ENCODE measurements at regions not wholly inside any gene's neighbourhood (a gene's known extent, or its start where the extent isn't known, plus 50 kb on each side); places are given as distances from the start of the nearest gene placed in this dataset.

DNA sequence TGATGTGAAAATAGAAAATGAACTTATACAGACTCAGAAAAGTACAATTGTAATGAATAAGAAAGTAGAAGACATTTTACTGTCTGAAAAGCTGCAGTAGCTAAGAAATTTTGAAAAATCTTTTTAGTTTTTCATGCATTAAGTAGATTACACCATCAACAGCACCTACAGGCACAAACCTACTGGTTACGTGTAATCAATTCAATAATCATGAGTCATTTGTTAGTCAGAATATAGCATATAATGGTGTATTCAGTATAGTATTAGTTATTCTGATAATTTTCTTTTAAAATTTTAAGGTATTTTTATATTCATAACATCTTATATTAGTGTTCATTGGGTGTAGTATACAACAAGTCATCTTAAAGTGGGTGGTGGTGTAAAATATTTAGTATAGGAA, 550.5 kb upstream of the GBE1 start:
- no peak for DNase-seq (ENCODE audit: low read depth in 2 of 3, low spot score in 2 of 3)

DNA sequence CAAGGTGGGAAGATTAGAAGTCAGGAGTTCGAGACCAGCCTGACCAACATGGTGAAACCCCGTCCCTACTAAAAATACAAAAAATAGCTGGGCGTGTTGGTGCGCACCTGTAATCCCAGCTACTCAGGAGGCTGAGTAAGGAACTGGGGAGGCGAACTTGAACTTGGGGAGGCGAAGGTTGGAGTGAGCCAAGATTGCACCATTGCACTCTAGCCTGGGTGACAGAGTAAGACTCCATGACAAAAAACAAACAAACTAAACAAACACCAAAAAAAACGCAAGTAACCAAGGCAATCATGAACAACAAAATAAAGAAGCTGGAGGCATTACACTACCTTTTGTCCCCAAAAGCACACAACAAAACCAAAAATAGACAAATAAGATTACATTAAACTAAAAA, 547.3 kb upstream of the GBE1 start:
- no peak for DNase-seq (ENCODE audit: low read depth in 2 of 3, low spot score in 2 of 3)

DNA sequence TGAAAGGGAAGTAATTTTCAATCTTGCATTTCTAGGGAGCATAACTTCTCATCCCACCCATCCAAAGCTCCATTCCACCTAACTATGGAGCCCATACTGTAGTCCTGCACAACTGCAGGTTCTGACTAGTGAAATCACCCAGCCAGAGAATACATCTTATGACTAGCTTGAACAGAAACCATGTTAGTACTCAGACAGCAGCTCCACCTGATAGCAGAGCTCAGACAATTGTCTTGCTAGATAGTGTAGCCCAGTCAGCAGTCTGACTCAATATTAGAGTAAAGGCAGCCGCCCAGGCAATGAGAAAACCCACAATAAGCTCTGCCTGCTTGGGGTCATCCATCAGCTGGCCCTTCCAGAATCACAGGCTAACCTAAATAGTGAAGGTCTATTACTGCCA, 544.7 kb upstream of the GBE1 start:
- DNase-seq (ENCODE audit: low read depth in 2 of 3, low spot score in 2 of 3): no peak

DNA sequence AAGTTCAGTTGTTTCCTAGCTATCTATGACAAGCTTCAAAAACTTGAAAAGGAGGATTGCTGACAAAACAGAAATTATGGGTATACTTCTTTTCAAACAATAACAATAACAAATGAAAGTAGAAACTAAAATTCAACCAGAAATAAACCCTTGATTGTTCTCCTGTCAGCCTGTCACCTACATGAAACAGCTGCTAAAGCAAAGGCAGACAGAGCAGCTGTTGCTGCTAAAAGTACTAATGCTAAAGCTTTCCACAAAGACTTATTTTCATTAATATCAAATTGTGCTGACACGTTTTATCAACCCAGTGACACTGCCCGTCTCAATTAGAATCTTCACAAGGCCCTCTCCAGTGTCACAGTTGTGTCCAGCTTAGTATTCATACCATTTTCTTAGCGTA, 533.2 kb upstream of the GBE1 start:
- no peak for DNase-seq (ENCODE audit: low read depth in 2 of 3, low spot score in 2 of 3)

DNA sequence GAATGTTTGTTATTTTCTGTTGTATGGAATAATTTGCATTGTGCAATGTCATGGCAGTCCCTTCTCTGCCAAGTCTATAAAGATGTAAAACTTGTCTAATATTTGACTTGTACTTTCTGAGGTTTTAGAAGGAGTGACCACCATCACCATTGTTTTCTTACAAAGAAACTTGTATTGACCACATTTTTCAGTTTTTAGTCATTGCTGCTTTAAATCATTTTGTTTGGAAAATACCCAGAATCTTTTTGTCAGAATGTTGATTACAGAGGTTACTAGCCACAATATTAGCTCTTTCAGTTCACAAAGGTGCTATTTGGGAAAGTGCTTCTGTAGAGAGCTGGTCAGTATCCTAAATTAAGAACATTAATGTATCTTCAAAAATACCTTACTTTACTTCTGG, 532.4 kb upstream of the GBE1 start:
- DNase-seq (ENCODE audit: low read depth in 2 of 3, low spot score in 2 of 3): no peak

DNA sequence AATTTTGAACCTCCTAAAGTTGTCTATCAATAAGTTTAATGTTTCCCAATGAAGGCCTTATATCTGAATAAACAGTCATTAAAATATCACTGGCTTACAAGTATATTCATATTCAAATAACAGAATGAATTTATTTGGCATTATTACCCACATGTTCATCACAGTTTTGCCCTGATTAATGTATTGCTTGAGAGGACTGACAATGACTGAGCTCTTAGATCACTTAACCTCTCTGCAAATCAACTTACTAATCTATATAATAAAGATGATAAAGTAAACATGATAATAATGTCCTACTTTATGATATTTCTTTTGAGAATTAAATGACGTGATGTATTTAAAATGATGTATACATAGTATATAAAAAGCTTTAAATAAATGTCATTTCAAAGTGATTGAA, 532.0 kb upstream of the GBE1 start:
- no peak for DNase-seq (ENCODE audit: low read depth in 2 of 3, low spot score in 2 of 3)

DNA sequence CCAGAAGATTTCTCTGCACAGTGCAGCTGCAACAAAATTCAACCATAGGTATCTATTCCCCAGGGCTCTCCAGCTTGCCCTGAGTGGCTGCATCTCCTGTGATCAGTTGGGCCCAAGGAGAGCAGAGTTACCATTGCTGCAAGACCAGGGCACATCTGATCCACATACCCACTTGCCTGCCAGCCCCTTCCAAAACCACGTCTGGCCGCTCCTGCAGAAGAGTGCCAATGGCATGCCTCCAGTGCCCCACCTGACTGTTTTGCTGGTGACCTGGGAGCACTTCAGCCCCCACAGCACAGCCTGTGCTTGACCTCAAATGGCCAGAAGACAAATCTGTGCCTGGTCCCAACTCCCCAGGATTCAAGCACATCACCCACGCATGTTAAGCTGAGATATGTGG, 526.1 kb upstream of the GBE1 start:
- DNase-seq (ENCODE audit: low read depth in 2 of 3, low spot score in 2 of 3): no peak

DNA sequence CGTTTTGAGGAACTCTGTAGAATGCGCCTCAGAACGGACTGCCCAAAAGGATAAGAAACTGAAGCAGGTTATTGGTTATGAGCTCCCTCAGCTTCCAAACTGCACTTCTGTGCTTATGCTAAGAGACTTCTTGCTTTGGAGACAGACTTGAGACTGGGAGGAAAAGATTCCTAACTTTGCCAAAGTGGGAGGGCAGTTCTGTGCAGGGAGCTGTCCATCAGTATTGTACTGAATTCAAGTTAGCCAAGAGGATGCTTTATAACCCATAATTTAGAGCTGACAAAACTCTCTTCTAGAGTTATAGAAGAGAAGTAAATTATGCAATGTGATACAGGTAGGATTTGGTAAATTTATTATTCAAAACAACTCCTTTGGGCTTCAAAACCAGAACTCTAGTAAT, 519.8 kb upstream of the GBE1 start:
- DNase-seq (ENCODE audit: low read depth in 2 of 3, low spot score in 2 of 3): no peak

DNA sequence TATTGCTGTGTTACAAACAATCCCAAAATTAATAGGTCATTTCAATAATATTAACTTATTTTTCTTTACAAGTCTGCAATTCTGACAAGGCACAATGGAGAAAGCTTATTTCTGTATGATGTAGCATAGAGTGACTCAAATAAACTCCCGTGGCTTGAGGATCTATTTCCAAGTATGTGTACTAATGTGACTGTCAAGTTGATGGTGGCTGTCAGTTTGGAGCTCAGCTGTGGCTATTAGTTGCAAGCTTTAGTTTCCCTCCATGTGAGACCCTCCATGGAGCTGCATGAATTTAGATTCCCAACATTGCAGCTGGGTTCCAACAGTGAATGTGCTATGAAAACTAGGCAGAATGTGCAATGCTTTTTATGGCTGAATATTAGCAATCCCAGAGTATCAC, 515.5 kb upstream of the GBE1 start:
- DNase-seq (ENCODE audit: low read depth in 2 of 3, low spot score in 2 of 3): no peak

DNA sequence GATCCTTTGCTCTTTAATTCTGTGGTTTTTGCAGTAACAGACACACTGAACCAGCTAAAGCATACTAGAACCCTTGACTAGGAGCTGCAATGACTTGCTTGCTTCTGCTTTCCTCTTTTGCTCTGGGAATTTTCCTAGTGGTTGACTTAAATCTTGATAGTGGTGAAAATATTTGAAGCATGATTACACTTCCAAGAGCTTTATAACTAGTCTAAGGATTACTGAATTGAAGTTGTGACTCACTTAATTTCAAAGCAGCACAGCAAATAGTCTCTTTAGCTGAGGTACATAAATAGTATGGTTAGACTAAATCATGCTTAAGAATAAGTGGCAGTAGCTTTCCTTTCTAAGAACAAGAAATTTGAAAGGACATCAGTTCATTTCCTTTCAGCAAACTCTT, 513.5 kb upstream of the GBE1 start:
- DNase-seq (ENCODE audit: low read depth in 2 of 3, low spot score in 2 of 3): no peak

DNA sequence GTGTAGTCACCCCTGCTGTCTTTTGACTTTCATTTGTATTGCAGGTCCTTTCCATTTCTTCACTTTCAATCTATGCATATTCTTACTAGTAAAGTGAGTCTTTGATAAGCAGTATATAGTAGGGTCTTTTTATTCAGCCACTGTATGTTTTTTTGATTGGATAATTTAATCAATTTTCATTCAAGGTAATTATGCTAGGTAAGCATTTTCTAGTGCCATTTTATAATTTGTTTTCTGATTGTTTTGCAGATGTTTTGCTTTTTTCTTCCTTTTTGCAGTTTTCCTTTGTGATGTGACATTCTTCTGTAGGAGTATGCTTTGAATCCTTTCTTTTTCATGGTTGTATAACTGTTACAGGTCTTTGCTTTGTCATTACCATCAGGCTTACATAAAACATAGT, 504.3 kb upstream of the GBE1 start:
- DNase-seq (ENCODE audit: low read depth in 2 of 3, low spot score in 2 of 3): no peak

DNA sequence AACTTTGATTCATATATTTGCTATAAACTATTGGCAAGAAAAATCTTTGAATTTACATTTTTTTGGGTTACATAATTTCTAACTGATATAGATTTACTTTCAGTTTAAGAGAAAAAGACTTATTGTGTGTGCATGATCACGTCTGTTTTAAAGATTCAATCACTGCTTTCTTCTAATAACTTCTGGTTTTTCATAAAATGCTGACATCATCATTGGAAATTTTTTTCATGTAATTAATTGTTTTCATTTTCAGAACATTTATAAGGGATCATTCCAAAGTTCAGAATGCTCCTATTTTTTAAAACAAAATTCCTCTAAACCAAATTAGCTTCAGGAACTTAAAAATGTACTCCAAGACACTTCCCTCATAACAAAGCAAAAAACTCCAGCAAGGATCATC, 500.7 kb upstream of the GBE1 start:
- no peak for DNase-seq (ENCODE audit: low read depth in 2 of 3, low spot score in 2 of 3)

DNA sequence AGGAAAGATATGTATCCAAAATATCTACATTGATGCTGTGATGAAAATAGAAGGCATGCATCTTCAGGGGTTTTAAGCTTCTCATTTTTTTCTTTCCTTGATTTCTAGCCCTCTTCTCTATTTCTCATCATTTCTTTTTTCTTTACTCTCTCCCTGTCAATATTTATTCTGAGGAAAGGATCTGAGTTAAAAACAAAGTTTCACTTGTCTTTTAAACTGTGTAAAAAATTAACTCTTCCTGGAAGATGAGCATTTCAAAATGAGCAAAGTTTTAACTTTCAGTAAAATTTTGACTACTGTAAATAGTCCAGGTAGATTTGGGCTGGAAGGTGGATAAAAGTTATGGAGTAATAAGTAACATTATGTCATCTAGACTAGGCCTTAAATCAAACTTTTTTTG, 500.2 kb upstream of the GBE1 start:
- DNase-seq (ENCODE audit: low read depth in 2 of 3, low spot score in 2 of 3): no peak

DNA sequence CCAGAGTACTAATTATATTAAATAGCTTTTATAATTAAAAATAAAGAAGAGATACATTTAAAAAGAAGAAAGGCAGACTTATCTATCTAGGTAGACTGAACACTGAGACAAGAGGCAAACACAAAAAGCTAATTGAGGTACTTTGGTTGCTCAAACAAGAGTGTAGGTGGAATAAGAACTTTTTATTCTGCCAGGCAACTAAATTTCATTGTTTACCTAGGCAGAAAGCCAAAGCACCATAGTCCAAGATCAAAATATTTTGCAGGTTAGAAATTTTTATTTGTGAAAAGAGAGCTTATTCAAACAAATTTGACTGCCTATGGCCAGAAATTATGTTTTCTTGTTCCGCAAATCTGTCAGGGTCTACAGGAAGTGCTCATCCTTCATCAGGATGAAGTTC, 499.6 kb upstream of the GBE1 start:
- DNase-seq (ENCODE audit: low read depth in 2 of 3, low spot score in 2 of 3): no peak

DNA sequence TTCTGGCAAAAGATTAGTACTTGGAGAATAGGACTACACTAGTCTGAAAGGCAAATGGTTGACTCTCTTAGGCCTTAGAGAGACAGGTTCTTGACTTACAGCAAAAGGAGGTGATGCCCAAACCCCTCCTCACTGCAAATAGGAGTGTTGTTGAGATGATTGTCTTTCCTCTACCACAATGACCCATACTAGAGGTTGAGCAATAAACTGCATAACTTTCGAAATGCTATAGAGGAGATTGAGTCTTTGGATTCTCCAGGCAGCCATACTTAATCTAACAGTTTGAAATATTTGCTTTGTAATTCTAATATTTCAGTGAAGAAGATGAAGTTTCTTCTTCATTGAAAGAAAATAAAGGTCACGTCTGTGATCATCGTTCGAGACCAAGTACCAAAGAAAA, 498.5 kb upstream of the GBE1 start:
- no peak for DNase-seq (ENCODE audit: low read depth in 2 of 3, low spot score in 2 of 3)

DNA sequence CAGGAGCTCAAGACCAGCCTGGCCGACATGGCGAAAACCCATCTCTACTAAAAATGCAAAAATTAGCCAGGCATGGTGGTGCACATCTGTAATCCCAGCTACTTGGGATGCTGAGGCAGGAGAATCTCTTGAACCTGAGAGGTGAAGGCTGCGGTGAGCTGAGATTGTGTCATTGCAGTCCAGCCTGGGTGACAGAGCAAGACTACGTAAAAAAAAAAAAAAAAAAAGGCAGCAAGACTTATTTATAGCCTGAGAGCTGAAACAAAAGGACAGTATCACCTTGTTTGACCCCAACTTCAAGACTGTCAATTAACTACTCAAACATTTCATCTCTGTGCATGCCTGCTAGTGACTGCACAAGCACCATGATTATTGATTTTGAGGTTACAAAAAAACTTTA, 478.9 kb upstream of the GBE1 start:
- DNase-seq (ENCODE audit: low read depth in 2 of 3, low spot score in 2 of 3): no peak

DNA sequence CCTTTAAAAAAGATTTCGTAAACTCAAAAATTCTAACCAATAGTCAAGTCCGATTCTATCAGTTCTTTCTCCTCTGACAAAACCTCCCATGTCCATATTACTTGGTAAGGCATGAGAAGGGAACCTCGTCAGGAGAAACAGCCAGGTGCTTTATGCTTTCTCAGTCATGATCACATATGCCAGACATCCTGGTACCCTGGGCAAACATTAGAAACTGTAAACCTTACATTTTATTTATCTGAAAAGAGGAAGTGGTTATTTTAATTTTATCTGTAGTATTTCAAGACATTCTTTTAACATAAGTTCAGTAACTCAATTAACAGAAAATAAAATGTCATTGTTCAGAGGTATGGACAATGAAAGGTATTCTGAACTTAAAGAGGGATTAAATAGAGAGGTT, 474.8 kb upstream of the GBE1 start:
- no peak for DNase-seq (ENCODE audit: low read depth in 2 of 3, low spot score in 2 of 3)

DNA sequence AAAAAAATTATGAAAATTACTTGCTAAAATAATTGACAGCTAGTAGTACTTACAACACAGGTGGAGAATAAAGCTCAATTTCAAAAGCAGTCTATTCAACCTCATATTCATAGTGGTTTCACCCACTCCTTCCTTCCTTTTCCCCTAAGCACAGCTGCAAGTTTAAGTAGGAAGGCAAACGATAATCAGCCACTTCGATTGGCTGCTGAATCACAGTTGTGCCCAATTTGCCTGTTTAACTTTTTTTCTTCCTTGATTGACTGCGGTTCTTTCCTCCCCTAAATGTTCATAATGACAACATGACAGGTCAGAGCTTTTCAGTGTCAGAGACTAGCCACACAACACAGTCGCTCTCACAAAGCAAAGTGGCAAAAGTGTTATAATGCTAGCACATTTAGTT, 468.0 kb upstream of the GBE1 start:
- DNase-seq (ENCODE audit: low read depth in 2 of 3, low spot score in 2 of 3): no peak

DNA sequence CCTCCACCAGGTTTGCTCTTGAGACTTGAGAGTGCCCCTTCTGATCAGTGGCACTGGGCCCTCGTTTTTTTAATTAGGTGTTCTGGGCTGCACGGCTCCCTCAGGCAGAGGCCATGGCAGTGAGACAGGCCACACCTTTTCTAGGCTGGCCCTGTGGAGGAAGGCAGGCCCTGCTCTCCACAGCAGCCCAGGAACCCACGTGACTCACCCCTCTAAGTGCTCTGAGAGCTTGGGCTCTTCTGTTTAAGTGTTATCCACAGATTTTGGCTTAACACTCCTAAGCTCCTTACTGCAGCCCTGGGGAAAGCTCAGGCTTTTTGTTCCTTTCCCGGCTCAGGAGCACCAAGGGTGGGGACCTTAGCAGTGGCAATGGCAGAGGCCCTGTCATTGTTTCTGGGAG, 463.2 kb upstream of the GBE1 start:
- no peak for DNase-seq (ENCODE audit: low read depth in 2 of 3, low spot score in 2 of 3)

DNA sequence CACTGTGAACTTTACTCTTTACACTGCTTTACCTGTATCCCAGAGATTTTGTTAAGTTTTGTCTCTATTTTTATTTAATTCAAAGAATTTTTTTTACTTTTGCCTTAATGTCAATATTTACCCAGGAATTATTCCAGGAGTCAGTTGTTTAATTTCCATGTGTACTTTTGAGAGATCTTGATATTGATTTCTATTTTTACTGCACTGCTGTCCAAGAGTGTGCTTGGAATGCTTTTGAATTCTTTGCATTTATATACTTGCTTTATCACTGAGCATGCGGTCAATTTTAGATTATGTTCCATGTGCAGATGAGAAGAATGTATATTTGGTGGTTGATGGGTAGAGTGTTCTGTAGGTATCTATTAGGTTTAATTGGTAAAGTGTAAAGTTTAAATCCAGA, 461.0 kb upstream of the GBE1 start:
- no peak for DNase-seq (ENCODE audit: low read depth in 2 of 3, low spot score in 2 of 3)

DNA sequence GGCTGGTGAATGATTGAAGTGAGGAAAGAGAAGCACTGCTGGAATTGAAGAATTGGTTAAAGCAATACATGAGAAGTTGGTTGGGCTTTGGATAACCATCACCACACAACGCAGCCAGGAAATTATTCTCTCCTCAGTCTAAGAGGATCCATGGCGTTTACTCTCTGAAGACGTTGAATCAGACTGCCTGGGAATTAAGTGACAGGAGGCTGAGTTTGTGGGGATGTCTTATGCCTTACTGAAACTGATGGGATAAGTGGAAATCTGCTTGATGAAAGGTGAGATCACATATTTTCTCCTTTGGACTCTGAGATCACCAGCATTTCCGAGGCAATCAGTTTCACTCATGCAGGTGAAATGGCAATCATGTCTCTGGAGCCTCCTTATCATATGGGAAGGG, 456.1 kb upstream of the GBE1 start:
- no peak for DNase-seq (ENCODE audit: low read depth in 2 of 3, low spot score in 2 of 3)

DNA sequence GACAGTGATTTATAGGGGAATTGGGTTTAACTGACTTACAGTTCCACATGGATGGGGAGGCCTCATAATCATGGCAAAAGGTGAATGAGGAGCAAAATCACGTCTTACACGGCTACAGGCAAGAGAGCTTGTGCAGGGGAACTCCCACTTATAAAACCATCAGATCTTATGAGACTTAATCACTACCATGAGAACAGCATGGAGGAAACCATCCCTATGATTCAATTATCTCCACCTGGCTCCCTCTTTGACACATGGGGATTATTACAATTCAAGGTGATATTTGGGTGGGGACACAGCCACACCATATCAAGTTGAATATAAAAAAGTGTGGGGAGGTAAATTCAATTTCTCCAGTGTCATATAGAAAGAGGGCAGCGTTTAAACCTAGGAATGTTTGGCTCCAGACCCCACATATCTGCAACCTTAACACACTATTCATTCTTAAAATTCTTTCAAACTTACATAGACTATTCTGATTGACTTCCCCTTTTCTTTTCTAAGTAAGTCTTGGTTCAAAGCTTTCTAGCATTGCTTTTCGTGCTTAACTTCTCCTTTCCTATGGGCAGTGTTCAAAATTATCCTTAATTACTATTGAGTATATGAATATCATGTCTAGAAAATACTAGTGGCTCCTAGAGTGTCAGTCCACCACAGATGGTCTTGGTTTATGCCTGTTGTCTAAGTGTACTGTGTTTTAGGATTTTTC, 446.7 kb upstream of the GBE1 start:
- DNase-seq (ENCODE audit: low read depth in 2 of 3, low spot score in 2 of 3): no peak

DNA sequence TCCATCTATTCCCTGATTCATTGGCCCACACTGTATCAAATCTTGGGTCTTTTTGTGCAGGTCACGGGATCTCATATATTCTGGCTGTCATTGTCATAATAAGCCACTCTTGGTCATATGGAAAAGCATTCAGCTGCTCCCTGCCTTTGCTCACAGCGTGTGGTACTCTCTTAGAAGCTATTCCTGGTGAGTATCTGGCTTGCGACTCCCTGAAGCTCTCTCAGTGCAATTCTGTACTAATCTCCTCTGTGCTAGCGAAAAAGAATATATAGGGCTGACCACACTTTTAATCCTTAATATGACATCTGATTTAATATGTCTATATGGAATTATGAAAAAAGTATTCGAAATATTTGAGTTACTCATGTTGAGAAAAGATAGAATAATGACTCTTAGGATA, 440.8 kb upstream of the GBE1 start:
- no peak for DNase-seq (ENCODE audit: low read depth in 2 of 3, low spot score in 2 of 3)

DNA sequence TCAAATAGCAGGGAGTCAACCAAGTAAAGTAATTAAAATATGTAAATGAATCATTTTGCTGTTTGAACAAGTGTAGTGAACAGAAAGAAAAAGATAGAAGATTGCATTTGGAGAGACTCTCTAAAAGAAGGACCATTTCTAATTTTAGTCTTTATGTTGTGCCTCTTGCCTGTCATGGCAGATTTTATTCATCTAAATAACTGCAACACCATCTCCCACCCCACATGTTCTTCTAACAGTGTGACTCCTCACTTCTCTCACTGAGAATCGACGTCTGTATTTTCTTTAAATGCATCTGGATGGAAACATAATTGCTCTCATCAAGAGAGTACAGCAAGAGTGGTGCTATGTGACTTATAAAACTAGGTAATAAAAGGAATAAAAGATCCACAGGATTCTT, 439.9 kb upstream of the GBE1 start:
- DNase-seq (ENCODE audit: low read depth in 2 of 3, low spot score in 2 of 3): no peak
